H1 (cell line): ENCODE measurements at regions not wholly inside any gene's neighbourhood (a gene's known extent, or its start where the extent isn't known, plus 50 kb on each side); places are given as distances from the start of the nearest gene placed in this dataset.

Experiments used
- CTCF ChIA-PET: fragments of 300-600 bp; sonication (Branson Sonifier 250); formaldehyde crosslinking; loops from one replicate; lab custom pipeline; 2021; ENCODE audit not compliant: partially characterized antibody; lab: Charles Lee
- POLR2A ChIA-PET: fragments of 300-600 bp; sonication (Branson Sonifier 250); formaldehyde crosslinking; loops from one replicate; lab custom pipeline; 2021; ENCODE audit warnings: inconsistent platforms; ENCODE audit not compliant: partially characterized antibody; lab: Charles Lee
- DNase-seq, 2 experiments: peaks; one replicate each; pipeline versions ENCODE4 v3.0.0 to v3.0.0-alpha.2; 2010 to 2022; ENCODE audit warnings: low spot score in 2 of 2, low read depth in 1 of 2, mixed read lengths in 1 of 2
- FAIRE-seq: peaks from 2 replicates; lab custom pipeline; 2011; peaks lifted over from hg19 to GRCh38; lab: Jason Lieb, UNC
- H2AFZ ChIP-seq: 2 replicates; pipeline ENCODE4 v1.8.1; 2012; ENCODE audit warnings: low read length, inconsistent platforms
- H2AK5ac ChIP-seq: 2 replicates; pipeline ENCODE4 v1.6.1; 2013; ENCODE audit warnings: low read depth, low read length
- H2BK120ac ChIP-seq: replicated peaks from 2 replicates; pipeline ENCODE3; 2013; ENCODE audit warnings: low read depth, low read length, inconsistent platforms
- H2BK12ac ChIP-seq: 2 replicates; pipeline ENCODE4 v1.6.1; 2013; ENCODE audit warnings: low read depth, low read length
- H2BK15ac ChIP-seq: 2 replicates; pipeline ENCODE4 v1.6.1; 2013; ENCODE audit warnings: low read length
- H2BK20ac ChIP-seq: 2 replicates; pipeline ENCODE4 v1.6.1; 2013; ENCODE audit warnings: low read length
- H2BK5ac ChIP-seq: 2 replicates; pipeline ENCODE4 v1.6.1; 2013; ENCODE audit warnings: low read depth, low read length
- H3K14ac ChIP-seq: 2 replicates; pipeline ENCODE4 v1.6.1; 2013; ENCODE audit warnings: inconsistent platforms; ENCODE audit not compliant: insufficient read length
- H3K18ac ChIP-seq: 2 replicates; pipeline ENCODE4 v1.6.1; 2013; ENCODE audit warnings: low read length; ENCODE audit errors: extremely low read depth
- H3K23ac ChIP-seq: 2 replicates; pipeline ENCODE4 v1.6.1; 2013; ENCODE audit warnings: inconsistent platforms; ENCODE audit not compliant: insufficient read length
- H3K23me2 ChIP-seq: 2 replicates; pipeline ENCODE4 v1.6.1; 2013; ENCODE audit warnings: low read depth, low read length
- H3K27ac ChIP-seq: 2 replicates; pipeline ENCODE4 v1.6.1; 2011; ENCODE audit warnings: low read depth, low read length, inconsistent platforms
- H3K27me3 ChIP-seq, 4 experiments: replicated peaks in 1 of 4; 1 replicate in 1 of 4; 2 replicates in 3 of 4; pipeline versions ENCODE4 v1.6.1 to v1.8.1; 2011 to 2013; ENCODE audit warnings: low read length in 3 of 4, mild to moderate bottlenecking in 3 of 4, inconsistent platforms in 2 of 4, mixed read lengths in 2 of 4, moderate library complexity in 1 of 4; ENCODE audit not compliant: control insufficient read depth in 3 of 4, insufficient read depth in 3 of 4; ENCODE audit errors: extremely low read depth in 1 of 4
- H3K36me3 ChIP-seq, 4 experiments: 2 replicates each; pipeline versions ENCODE4 v1.6.1 to v1.8.1; 2011 to 2013; ENCODE audit warnings: mild to moderate bottlenecking in 4 of 4, low read length in 3 of 4, moderate library complexity in 2 of 4, control low read depth in 1 of 4, inconsistent platforms in 1 of 4; ENCODE audit not compliant: insufficient read depth in 4 of 4, control insufficient read depth in 2 of 4
- H3K4ac ChIP-seq: replicated peaks from 2 replicates; pipeline ENCODE3; 2013; ENCODE audit warnings: low read length, low read depth, mixed read lengths, inconsistent platforms; ENCODE audit not compliant: insufficient read length
- H3K4me1 ChIP-seq, 4 experiments: replicated peaks in 1 of 4; 1 replicate in 1 of 4; 2 replicates in 3 of 4; pipeline versions ENCODE4 v1.6.1 to v1.8.1; 2011 to 2013; ENCODE audit warnings: low read length in 3 of 4, inconsistent platforms in 2 of 4, mixed read lengths in 1 of 4; ENCODE audit not compliant: insufficient read depth in 4 of 4, control insufficient read depth in 3 of 4
- H3K4me2 ChIP-seq, 2 experiments: 2 replicates each; pipeline versions ENCODE4 v1.6.1 to v1.8.1; 2011 to 2013; ENCODE audit warnings: low read depth in 2 of 2, low read length in 2 of 2, control low read depth in 1 of 2, inconsistent platforms in 1 of 2, mild to moderate bottlenecking in 1 of 2; ENCODE audit not compliant: insufficient read depth in 1 of 2
- H3K4me3 ChIP-seq, 4 experiments: fragments of 200-600, 300-600 bp in 1 of 4; sonication (generic), shearing (Covaris generic), sonication (Bioruptor Twin) in 1 of 4; 2 replicates each; pipeline versions ENCODE4 v1.5.1 to v1.8.1; 2011 to 2016; ENCODE audit warnings: low read length in 4 of 4, low read depth in 3 of 4, control low read depth in 2 of 4, inconsistent platforms in 2 of 4, mild to moderate bottlenecking in 2 of 4, mixed read lengths in 1 of 4, moderate library complexity in 1 of 4; ENCODE audit not compliant: insufficient read depth in 2 of 4; ENCODE audit errors: extremely low read depth in 1 of 4
- H3K56ac ChIP-seq: replicated peaks from 2 replicates; pipeline ENCODE3; 2013; ENCODE audit warnings: low read depth, mild to moderate bottlenecking, mixed read lengths, low read length, inconsistent platforms; ENCODE audit not compliant: insufficient read length
- H3K79me1 ChIP-seq: 2 replicates; pipeline ENCODE4 v1.6.1; 2013; ENCODE audit warnings: low read depth, low read length, control low read depth
- H3K79me2 ChIP-seq, 2 experiments: 2 replicates each; pipeline versions ENCODE4 v1.6.1 to v1.8.1; 2012 to 2013; ENCODE audit warnings: low read length in 2 of 2, mild to moderate bottlenecking in 2 of 2, inconsistent platforms in 1 of 2; ENCODE audit not compliant: insufficient read depth in 2 of 2, control insufficient read depth in 1 of 2
- H3K9ac ChIP-seq, 4 experiments: replicated peaks in 1 of 4; 1 replicate in 1 of 4; 2 replicates in 3 of 4; pipeline versions ENCODE4 v1.6.1 to v1.8.1; 2011 to 2013; ENCODE audit warnings: low read depth in 3 of 4, low read length in 3 of 4, control low read depth in 2 of 4, mild to moderate bottlenecking in 2 of 4, moderate library complexity in 2 of 4, inconsistent platforms in 1 of 4; ENCODE audit errors: extremely low read depth in 1 of 4
- H3K9me3 ChIP-seq, 2 experiments: 2 replicates each; pipeline versions ENCODE4 v1.6.1 to v1.8.1; 2012 to 2013; ENCODE audit warnings: mild to moderate bottlenecking in 2 of 2, moderate library complexity in 2 of 2, control low read depth in 1 of 2, inconsistent platforms in 1 of 2, low read depth in 1 of 2, low read length in 1 of 2, mixed read lengths in 1 of 2; ENCODE audit not compliant: insufficient read depth in 2 of 2
- H4K20me1 ChIP-seq, 2 experiments: replicated peaks in 1 of 2; 2 replicates each; pipeline versions ENCODE3 to v1.8.1; 2011 to 2013; ENCODE audit warnings: inconsistent platforms in 2 of 2, low read length in 2 of 2, mild to moderate bottlenecking in 1 of 2; ENCODE audit not compliant: insufficient read depth in 2 of 2, control insufficient read depth in 1 of 2
- H4K5ac ChIP-seq: 2 replicates; pipeline ENCODE4 v1.6.1; 2013; ENCODE audit warnings: low read length, low read depth, mixed read lengths, inconsistent platforms; ENCODE audit not compliant: insufficient read length
- H4K8ac ChIP-seq: 2 replicates; pipeline ENCODE4 v1.8.0; 2013; ENCODE audit warnings: mild to moderate bottlenecking, moderate library complexity, low read length, inconsistent platforms; ENCODE audit not compliant: insufficient read depth; ENCODE audit errors: extremely low read depth
- H4K91ac ChIP-seq: replicated peaks from 2 replicates; pipeline ENCODE3; 2013; ENCODE audit warnings: low read length, mixed read lengths, inconsistent platforms; ENCODE audit not compliant: insufficient read length
- GTF2F1 ChIP-seq: IDR thresholded peaks from 2 replicates; pipeline ENCODE4 v1.6.1; 2012; ENCODE audit warnings: low read depth, low read length, improper control_type of control experiment, borderline replicate concordance
- KDM5A ChIP-seq: fragments of 200-600 bp; IDR thresholded peaks from 2 replicates; pipeline ENCODE4 v1.7.1; 2012; ENCODE audit warnings: mild to moderate bottlenecking, low read length, inconsistent platforms, mixed read lengths
- SIRT6 ChIP-seq: IDR thresholded peaks from one replicate; pipeline ENCODE4 v1.7.1; 2012; ENCODE audit warnings: low read length, inconsistent platforms
- SP1 ChIP-seq: IDR thresholded peaks from 2 replicates; pipeline ENCODE4 v1.6.1; 2011; ENCODE audit warnings: low read depth, low read length
- WGBS, 2 experiments: shearing (Covaris generic) in 1 of 2; methylation state at CpG; one replicate each; pipeline versions ENCODE4 v1.1.6 to v1.1.7; 2013 to 2015; ENCODE audit warnings: low lambda C conversion rate in 2 of 2, mixed read lengths in 2 of 2, inconsistent platforms in 1 of 2, low coverage in 1 of 2, missing lambda C conversion rate in 1 of 2; ENCODE audit not compliant: insufficient replicate concordance in 2 of 2, insufficient coverage in 1 of 2, insufficient read length in 1 of 2; ENCODE audit errors: extremely low coverage in 1 of 2, missing lambda C conversion rate in 1 of 2; 5-methylcytosine and 5-hydroxymethylcytosine counted together

GRCh38 chr4:178264001-178264400, 821.8 kb upstream of the AGA start:
- no peak for FAIRE-seq
- no peak overlapping the region for H2BK120ac ChIP-seq
- DNase-seq: no peak

More at GRCh38 chr4:178264001-178264400, 821.8 kb upstream of the AGA start:
- Histone ChIP-seq H2AFZ (no peak overlapping the region), H3K36me3 (no peaks in the 10 kb centered on the region), H2BK12ac (no peak overlapping the region), H4K20me1 (no peaks in the 10 kb centered on the region), H3K18ac (no peak overlapping the region), H2AK5ac (no peak overlapping the region), H3K4me3 (no peak overlapping the region), H2BK15ac (no peak overlapping the region), H2BK20ac (no peak overlapping the region), H3K79me2 (no peaks in the 10 kb centered on the region), H3K23ac (no peak overlapping the region), H4K91ac (no peak overlapping the region), H3K4ac (no peak overlapping the region), H4K8ac (no peak overlapping the region), H3K14ac (no peak overlapping the region), H3K9ac (no peak overlapping the region), H3K4me1 (no peaks in the 10 kb centered on the region), H3K56ac (no peak overlapping the region), H3K79me1 (no peaks in the 10 kb centered on the region), H3K27ac (no peak overlapping the region), H2BK5ac (no peak overlapping the region), H4K5ac (no peak overlapping the region), H3K23me2 (no peaks in the 10 kb centered on the region), H3K27me3 (no peaks in the 10 kb centered on the region), H3K9me3 (peaks cover 0 to 4% of the 10 kb centered on the region in 2 experiments; a peak in 1 of 4 replicates), H3K4me2 (no peak overlapping the region)
- POLR2A ChIA-PET: interaction anchor here (0.7 kb wide), 1 partner anchor 77 kb away, joined by 3 read pairs; no protein-coding TSS in a partner anchor
- CTCF ChIA-PET: interaction anchor here (0.5 to 0.6 kb wide), 2 partner anchors 421 to 587 kb away, joined by 3 to 4 read pairs; no protein-coding TSS in a partner anchor
- no peak for TF ChIP-seq GTF2F1
- TF ChIP-seq SIRT6: no peak
- no peak for TF ChIP-seq KDM5A
- TF ChIP-seq SP1: no peak
- WGBS, 2 experiments: 74% methylated on average over 3 of the region's 3 CpGs; no CpG with 5 or more reads in 1 of the 2 experiments
